ENCODE measurements at regions not wholly inside any gene's neighbourhood (a gene's known extent, or its start where the extent isn't known, plus 50 kb on each side); places are given as distances from the start of the nearest gene placed in this dataset.
"Not testable (repeated sequence)": the region's sequence is repeated elsewhere in the genome, so short reads cannot be mapped to it uniquely, and the experiment has no call there.

GRCh38 chr10:52577047-52577446 lies 195.5 kb downstream of the MBL2 start:
- no peaks in the 10 kb centered on the region for H3K27me3 Mint-ChIP-seq (ENCODE audit: insufficient read depth)
- intact Hi-C loops (cut with micrococcal nuclease) = no loop called here
- H3K4me3 Mint-ChIP-seq = no peak overlapping the region
- no peaks in the 10 kb centered on the region for H3K4me1 Mint-ChIP-seq (ENCODE audit: low read depth)
- H3K9me3 Mint-ChIP-seq = no peaks in the 10 kb centered on the region
- H3K27ac Mint-ChIP-seq = no peak overlapping the region
- no peak for DNase-seq (ENCODE audit: low spot score)
- no peaks in the 10 kb centered on the region for H3K36me3 Mint-ChIP-seq (ENCODE audit: low read depth)

- no peak overlapping the region for H3K4me3 Mint-ChIP-seq
- no peak overlapping the region for H3K27ac Mint-ChIP-seq
- H3K4me1 Mint-ChIP-seq (ENCODE audit: low read depth) = no peaks in the 10 kb centered on the region
- no peaks in the 10 kb centered on the region for H3K36me3 Mint-ChIP-seq (ENCODE audit: low read depth)
- H3K27me3 Mint-ChIP-seq (ENCODE audit: insufficient read depth) = no peaks in the 10 kb centered on the region
- intact Hi-C loops (cut with micrococcal nuclease) = no loop called here
- DNase-seq (ENCODE audit: low spot score) = no peak
- H3K9me3 Mint-ChIP-seq = no peaks in the 10 kb centered on the region
Measured at GRCh38 chr10:52578871-52579405, 193.6 kb downstream of the MBL2 start.

- intact Hi-C loops (cut with micrococcal nuclease); H3K4me3 Mint-ChIP-seq; H3K27me3 Mint-ChIP-seq (ENCODE audit: insufficient read depth); H3K4me1 Mint-ChIP-seq (ENCODE audit: low read depth); H3K36me3 Mint-ChIP-seq (ENCODE audit: low read depth); H3K27ac Mint-ChIP-seq; H3K9me3 Mint-ChIP-seq; DNase-seq (ENCODE audit: low spot score): not testable (repeated sequence)
Measured at GRCh38 chr10:52581636-52582035, 190.9 kb downstream of the MBL2 start.

- Mint-ChIP-seq H3K9me3 (peaks cover 8% of the 10 kb centered on the region), H3K27ac (no peak overlapping the region), H3K4me1 (ENCODE audit: low read depth) (no peaks in the 10 kb centered on the region), H3K36me3 (ENCODE audit: low read depth) (no peaks in the 10 kb centered on the region), H3K4me3 (no peak overlapping the region), H3K27me3 (ENCODE audit: insufficient read depth) (no peaks in the 10 kb centered on the region)
- intact Hi-C loops (cut with micrococcal nuclease) = no loop called here
- DNase-seq (ENCODE audit: low spot score) = no peak
Measured at GRCh38 chr10:52583336-52583735, 189.2 kb downstream of the MBL2 start.

- intact Hi-C loops (cut with micrococcal nuclease) = no loop called here
- H3K27ac Mint-ChIP-seq = no peak overlapping the region
Measured at GRCh38 chr10:52586710-52587109, 185.9 kb downstream of the MBL2 start.

GRCh38 chr10:52597189-52597863 lies 175.3 kb downstream of the MBL2 start:
- Mint-ChIP-seq H3K27ac (no peak overlapping the region), H3K9me3 (peaks cover 4% of the 10 kb centered on the region), H3K36me3 (ENCODE audit: low read depth) (no peaks in the 10 kb centered on the region), H3K4me3 (no peak overlapping the region), H3K4me1 (ENCODE audit: low read depth) (no peaks in the 10 kb centered on the region), H3K27me3 (ENCODE audit: insufficient read depth) (no peaks in the 10 kb centered on the region)
- DNase-seq (ENCODE audit: low spot score) = no peak
- intact Hi-C loops (cut with micrococcal nuclease) = no loop called here

More at GRCh38 chr10:52586710-52587109, 185.9 kb downstream of the MBL2 start:
- H3K4me3 Mint-ChIP-seq = no peak overlapping the region
- H3K36me3 Mint-ChIP-seq (ENCODE audit: low read depth) = no peaks in the 10 kb centered on the region
- H3K4me1 Mint-ChIP-seq (ENCODE audit: low read depth) = no peaks in the 10 kb centered on the region
- H3K27me3 Mint-ChIP-seq (ENCODE audit: insufficient read depth) = no peaks in the 10 kb centered on the region
- no peak for DNase-seq (ENCODE audit: low spot score)
- peaks cover 16% of the 10 kb centered on the region for H3K9me3 Mint-ChIP-seq

- H3K27ac Mint-ChIP-seq = no peak overlapping the region
- H3K9me3 Mint-ChIP-seq = peaks cover 4% of the 10 kb centered on the region
- H3K4me3 Mint-ChIP-seq = no peak overlapping the region
- H3K36me3 Mint-ChIP-seq (ENCODE audit: low read depth) = no peaks in the 10 kb centered on the region
- no peaks in the 10 kb centered on the region for H3K27me3 Mint-ChIP-seq (ENCODE audit: insufficient read depth)
- no peaks in the 10 kb centered on the region for H3K4me1 Mint-ChIP-seq (ENCODE audit: low read depth)
- intact Hi-C loops (cut with micrococcal nuclease) = no loop called here
- no peak for DNase-seq (ENCODE audit: low spot score)
Measured at GRCh38 chr10:52598936-52599335, 173.6 kb downstream of the MBL2 start.

- no peak overlapping the region for H3K4me3 Mint-ChIP-seq
- no peaks in the 10 kb centered on the region for H3K4me1 Mint-ChIP-seq (ENCODE audit: low read depth)
- DNase-seq (ENCODE audit: low spot score) = no peak
- H3K27me3 Mint-ChIP-seq (ENCODE audit: insufficient read depth) = no peaks in the 10 kb centered on the region
- H3K27ac Mint-ChIP-seq = no peak overlapping the region
- peaks cover under 1% of the 10 kb centered on the region for H3K9me3 Mint-ChIP-seq
- no peaks in the 10 kb centered on the region for H3K36me3 Mint-ChIP-seq (ENCODE audit: low read depth)
- intact Hi-C loops (cut with micrococcal nuclease) = no loop called here
Measured at GRCh38 chr10:52599551-52600200, 172.9 kb downstream of the MBL2 start.

GRCh38 chr10:52604131-52604530 lies 168.5 kb downstream of the MBL2 start:
- H3K27me3 Mint-ChIP-seq (ENCODE audit: insufficient read depth); H3K27ac Mint-ChIP-seq; H3K9me3 Mint-ChIP-seq; DNase-seq (ENCODE audit: low spot score); H3K36me3 Mint-ChIP-seq (ENCODE audit: low read depth); intact Hi-C loops (cut with micrococcal nuclease); H3K4me1 Mint-ChIP-seq (ENCODE audit: low read depth); H3K4me3 Mint-ChIP-seq: not testable (repeated sequence)

- no peak for DNase-seq (ENCODE audit: low spot score)
- Mint-ChIP-seq H3K9me3 (no peaks in the 10 kb centered on the region), H3K36me3 (ENCODE audit: low read depth) (no peaks in the 10 kb centered on the region), H3K4me1 (ENCODE audit: low read depth) (no peaks in the 10 kb centered on the region), H3K4me3 (no peak overlapping the region), H3K27ac (no peak overlapping the region), H3K27me3 (ENCODE audit: insufficient read depth) (no peaks in the 10 kb centered on the region)
- intact Hi-C loops (cut with micrococcal nuclease) = no loop called here
Measured at GRCh38 chr10:52609071-52609470, 163.5 kb downstream of the MBL2 start.

- H3K4me3 Mint-ChIP-seq = no peak overlapping the region
- intact Hi-C loops (cut with micrococcal nuclease) = no loop called here
- no peak overlapping the region for H3K27ac Mint-ChIP-seq
- H3K4me1 Mint-ChIP-seq (ENCODE audit: low read depth) = no peaks in the 10 kb centered on the region
- no peak for DNase-seq (ENCODE audit: low spot score)
- H3K27me3 Mint-ChIP-seq (ENCODE audit: insufficient read depth) = no peaks in the 10 kb centered on the region
- no peaks in the 10 kb centered on the region for H3K36me3 Mint-ChIP-seq (ENCODE audit: low read depth)
- H3K9me3 Mint-ChIP-seq = no peaks in the 10 kb centered on the region
Measured at GRCh38 chr10:52609626-52610240, 162.9 kb downstream of the MBL2 start.

GRCh38 chr10:52615331-52615730 lies 157.3 kb downstream of the MBL2 start:
- H3K27ac Mint-ChIP-seq = no peak overlapping the region
- no peaks in the 10 kb centered on the region for H3K9me3 Mint-ChIP-seq
- no peaks in the 10 kb centered on the region for H3K4me1 Mint-ChIP-seq (ENCODE audit: low read depth)
- no peaks in the 10 kb centered on the region for H3K27me3 Mint-ChIP-seq (ENCODE audit: insufficient read depth)
- no peak overlapping the region for H3K4me3 Mint-ChIP-seq
- no peak for DNase-seq (ENCODE audit: low spot score)
- H3K36me3 Mint-ChIP-seq (ENCODE audit: low read depth) = no peaks in the 10 kb centered on the region
- intact Hi-C loops (cut with micrococcal nuclease) = no loop called here

GRCh38 chr10:52615756-52616394 lies 156.7 kb downstream of the MBL2 start:
- no peaks in the 10 kb centered on the region for H3K27me3 Mint-ChIP-seq (ENCODE audit: insufficient read depth)
- H3K9me3 Mint-ChIP-seq = no peaks in the 10 kb centered on the region
- H3K36me3 Mint-ChIP-seq (ENCODE audit: low read depth) = no peaks in the 10 kb centered on the region
- intact Hi-C loops (cut with micrococcal nuclease) = no loop called here
- no peak overlapping the region for H3K4me3 Mint-ChIP-seq
- DNase-seq (ENCODE audit: low spot score) = no peak
- H3K27ac Mint-ChIP-seq = no peak overlapping the region
- H3K4me1 Mint-ChIP-seq (ENCODE audit: low read depth) = no peaks in the 10 kb centered on the region
